GM21447 (cell line): ENCODE measurements at regions not wholly inside any gene's neighbourhood (a gene's known extent, or its start where the extent isn't known, plus 50 kb on each side); places are given as distances from the start of the nearest gene placed in this dataset.
A peak's percentile ranks its signal among the peaks of the same experiment; 100 is the strongest.
"Not testable (repeated sequence)": the region's sequence is repeated elsewhere in the genome, so short reads cannot be mapped to it uniquely, and the experiment has no call there.

Source experiments
- ATAC-seq: cut with Tn5 transposase; IDR thresholded peaks from one replicate; pipeline ENCODE4 v1.9.1; 2021; ENCODE audit not compliant: unreplicated experiment

GRCh38 chr12:94863321-94864035 lies 140.0 kb downstream of the NDUFA12 start:
- no peak for ATAC-seq

DNA sequence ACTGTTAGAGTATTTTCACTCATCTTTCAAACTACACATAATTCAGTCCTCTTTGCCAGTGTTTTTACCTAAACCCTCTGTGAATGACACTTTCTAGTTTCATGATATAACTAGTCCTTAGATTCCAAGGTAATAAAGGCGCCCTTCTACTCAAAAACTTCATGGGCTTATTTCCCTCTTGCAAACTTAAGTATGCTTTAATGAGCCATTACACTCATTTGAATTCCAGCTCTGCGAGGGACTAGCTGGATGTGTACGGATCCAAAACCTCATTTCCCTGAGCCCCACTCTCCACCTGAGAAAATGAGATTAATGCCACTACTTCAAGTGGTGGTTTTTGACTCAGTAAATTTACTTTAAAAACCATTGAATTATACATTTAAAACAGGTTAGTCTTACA lies 141.1 kb downstream of the NDUFA12 start:
- ATAC-seq: no peak

GRCh38 chr12:94856324-94856723 lies 147.2 kb downstream of the NDUFA12 start:
- no peak for ATAC-seq

DNA sequence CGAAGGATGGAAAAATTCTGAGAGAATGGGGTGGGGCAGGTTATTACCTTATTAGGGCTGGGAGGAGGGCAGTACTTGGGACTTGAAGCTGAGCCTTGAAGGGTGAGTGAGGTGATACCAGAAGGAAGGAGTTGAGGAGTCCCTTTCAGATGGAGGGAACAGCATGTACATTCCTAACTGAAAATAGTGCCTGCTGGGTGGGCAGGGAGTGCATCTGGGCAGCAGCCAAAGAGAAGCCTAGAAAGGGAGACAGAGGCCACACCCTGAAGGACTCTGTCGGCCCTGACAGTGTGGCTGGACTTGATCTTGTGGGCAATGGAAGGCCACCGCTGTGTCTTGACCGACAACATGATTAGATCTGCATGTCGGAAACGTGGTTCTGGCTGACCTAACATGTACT lies 147.6 kb downstream of the NDUFA12 start:
- no peak for ATAC-seq

GRCh38 chr12:94851396-94852028 lies 152.0 kb downstream of the NDUFA12 start:
- no peak for ATAC-seq

DNA sequence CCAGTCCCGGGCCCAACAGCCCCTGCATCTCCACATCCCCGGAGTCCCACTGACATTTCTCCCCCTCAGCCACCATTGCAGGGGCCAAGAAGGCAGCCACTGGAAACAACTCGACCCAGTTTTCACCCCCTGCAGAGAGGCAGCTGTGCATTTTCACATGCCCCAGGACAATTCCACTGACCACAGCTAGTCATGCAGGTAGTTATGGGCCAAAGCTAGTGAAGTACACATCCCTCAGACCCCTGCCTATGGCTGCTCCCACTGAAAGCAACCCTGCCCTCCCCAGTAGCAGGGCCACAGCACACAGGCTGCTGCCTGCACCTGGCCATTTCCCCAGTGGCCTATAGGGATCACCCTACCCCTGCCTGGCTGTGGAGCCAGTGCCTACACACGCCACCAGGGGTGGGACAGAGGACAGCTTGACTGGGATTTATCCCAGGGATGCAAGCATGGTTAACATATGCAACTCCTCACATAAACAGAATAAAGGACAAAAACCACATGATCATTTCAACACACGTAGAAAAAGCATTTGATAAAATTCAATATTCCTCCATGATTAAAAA lies 154.0 kb downstream of the NDUFA12 start:
- ATAC-seq: no peak

- no peak for ATAC-seq
Measured at GRCh38 chr12:94848966-94849365, 154.5 kb downstream of the NDUFA12 start.

DNA sequence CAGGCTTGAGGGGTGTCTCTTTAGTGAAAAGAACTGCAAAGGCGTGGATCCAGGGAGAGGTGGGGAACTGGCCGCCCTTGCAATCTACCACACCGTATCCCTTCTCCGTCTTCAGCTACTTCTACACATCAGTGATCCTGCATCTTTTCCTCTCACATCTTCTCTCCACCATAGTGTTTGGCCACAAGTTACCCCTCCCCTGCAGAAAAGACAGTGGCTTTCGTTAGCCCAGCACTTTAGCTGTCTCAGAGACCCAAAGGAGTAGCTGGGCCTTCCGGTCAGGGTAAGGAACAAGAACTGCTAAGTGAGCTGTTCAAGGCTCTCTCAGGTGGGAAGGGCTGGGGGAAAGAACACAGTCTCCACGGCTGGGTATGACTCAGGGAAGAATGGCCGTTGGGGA lies 158.4 kb downstream of the NDUFA12 start:
- ATAC-seq: no peak

DNA sequence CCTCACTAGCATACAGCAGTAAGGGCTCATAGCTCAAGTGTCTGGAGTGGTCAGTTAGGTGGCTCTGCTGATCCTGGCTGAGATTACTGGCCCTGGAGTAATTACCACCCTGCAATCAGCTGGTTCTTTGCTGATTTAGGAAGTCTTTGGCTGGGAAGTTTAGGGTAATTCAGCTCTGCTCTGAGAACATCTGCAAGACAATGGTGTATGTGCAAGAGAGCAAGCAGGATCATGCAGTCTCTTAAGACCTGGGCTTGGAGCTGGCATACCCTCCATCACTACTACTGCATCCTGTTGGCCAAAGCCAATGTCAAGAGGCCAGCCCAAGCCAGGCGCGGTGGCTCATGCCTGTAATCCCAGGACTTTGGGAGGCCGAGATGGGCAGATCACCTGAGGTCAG lies 159.0 kb downstream of the NDUFA12 start:
- ATAC-seq: no peak

DNA sequence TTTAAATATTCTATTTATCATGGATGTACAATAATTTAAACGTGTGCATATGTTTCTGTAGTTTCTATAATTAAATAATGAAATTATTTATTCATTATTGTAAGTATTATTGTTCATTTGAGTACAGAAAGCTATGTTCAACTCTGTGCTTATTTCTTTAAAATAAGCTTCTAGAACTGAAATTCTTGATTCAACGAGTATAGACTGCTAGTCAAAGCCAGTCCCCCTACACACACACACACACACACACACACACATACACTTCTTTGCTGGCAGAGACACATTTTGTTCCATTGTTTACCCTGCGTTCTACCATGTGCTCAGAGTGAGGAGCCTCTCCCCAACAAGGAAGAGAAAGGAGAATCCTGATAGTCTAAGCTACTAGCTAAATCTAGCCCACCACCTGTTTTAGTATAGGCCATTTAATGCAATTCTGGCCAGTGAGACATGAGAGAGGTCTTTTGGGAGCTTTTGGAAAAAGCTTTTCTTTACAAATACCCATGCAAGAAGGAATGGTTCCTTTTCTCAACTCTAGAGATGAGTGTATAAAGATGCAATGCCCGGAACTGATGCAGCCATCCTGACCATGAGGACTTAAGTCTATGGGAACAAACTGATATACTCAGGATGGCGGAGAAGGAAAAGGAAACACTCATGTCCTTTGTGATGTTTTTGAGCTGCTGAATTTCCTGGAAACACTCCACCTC lies 161.4 kb downstream of the NDUFA12 start:
- no peak for ATAC-seq

DNA sequence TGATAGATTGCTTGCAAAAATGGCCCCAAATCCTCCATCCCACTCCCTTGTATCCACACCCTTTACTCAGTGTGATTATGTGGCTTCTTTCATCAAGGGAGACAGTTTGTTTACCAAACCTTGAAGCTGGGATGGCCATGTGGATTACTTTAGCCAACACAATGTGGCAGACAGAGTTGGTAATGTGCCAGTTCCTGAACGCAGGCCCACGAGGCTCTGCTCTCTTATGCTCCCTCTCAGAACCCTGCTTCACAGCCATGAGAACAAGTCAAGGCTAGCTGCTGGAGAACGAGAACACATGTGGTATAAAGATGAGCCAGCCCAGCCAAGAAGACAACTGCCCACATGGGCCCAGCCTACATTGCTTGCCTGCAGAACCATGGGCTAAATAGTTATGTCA lies 162.3 kb downstream of the NDUFA12 start:
- ATAC-seq: no peak

DNA sequence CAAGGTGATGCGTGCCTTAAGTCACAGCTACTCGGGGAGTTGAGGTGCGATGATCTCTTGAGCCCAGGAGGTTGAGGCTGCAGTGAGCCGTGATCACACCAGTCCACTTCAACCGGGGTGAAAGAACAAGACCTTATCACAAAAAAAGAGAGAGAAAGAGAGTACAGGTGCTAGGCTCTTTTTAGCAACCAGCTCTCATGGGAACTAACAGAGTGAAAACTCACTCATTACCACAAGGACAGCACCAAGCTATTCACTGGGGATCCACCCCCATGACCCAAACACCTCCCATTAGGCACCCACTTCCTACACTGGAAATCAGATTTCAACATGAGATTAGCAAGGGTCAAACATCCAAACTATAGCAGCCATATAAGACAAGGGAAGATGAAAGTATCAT lies 164.2 kb downstream of the NDUFA12 start:
- ATAC-seq: peak; percentile 82

GRCh38 chr12:94836952-94837670 lies 166.4 kb downstream of the NDUFA12 start:
- ATAC-seq: not testable (repeated sequence)

DNA sequence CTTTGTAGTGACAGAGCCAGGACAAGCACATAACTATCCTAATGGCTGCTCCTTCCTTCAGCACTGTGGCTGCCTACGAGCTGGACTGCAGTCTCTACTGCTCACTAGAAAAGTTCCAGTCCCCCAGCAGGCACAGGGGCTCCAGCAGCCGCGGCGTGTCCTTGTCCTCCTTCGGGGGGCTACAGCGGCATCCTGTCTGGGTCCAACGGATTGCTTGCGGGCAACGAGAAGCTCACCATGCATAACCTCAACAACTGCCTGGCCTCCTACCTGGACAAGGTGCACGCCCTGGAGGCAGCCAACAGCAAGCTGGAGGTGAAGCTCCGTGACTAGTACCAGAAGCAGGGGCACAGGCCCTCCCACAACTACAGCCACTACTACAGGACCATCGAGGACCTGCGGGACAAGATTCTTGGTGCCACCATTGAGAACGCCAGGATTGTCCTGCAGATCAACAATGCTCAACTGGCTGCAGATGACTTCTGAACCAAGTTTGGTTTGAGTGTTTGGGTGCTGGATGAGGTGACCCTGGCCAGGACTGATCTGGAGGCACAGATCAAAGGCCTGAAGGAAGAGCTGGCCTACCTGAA lies 169.4 kb downstream of the NDUFA12 start:
- no peak for ATAC-seq

DNA sequence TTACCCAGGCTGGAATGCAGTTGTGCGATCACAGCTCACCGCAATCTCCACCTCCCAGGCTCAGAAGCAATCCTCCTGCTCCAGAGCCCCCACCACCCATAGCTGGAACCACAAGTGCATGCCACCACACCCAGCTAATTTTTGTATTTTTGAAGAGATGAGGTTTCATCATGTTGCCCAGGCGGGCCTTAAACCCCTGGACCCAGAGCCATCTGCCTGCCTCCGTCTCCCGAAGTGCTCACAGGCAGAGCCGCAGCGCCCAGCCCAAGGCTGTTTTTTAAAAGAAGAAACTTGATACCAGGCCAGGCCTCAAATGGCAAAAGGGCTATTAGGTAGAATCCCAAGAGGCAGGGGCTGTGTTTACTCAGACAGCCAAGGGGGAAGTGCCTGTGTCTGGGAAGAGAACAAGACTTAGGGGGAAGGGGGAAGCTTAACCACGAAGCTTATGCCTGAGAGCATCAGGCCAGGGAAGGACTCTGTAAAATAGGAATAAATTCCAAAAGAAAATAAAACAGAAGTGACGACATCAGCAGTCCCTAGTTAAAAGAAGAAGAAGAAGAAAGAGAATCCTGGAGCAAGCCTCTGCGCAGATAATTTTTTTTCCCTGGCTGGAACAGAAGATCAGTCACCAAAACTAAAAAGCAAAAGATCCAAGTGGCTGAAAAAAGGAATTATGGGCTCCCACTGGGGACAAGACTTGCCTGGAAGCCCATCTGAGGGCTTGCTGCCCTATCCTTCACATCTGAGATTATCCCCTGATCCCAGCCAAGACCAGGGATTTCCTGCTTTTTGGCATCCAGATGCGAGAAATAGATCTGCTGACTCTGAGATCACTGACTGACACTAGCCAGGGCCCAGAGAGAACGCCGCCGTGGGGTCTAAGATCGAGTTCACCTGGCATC lies 170.5 kb downstream of the NDUFA12 start:
- no peak for ATAC-seq

- no peak for ATAC-seq
Measured at GRCh38 chr12:94832105-94832504, 171.4 kb downstream of the NDUFA12 start.

GRCh38 chr12:94831081-94831751 lies 172.3 kb downstream of the NDUFA12 start:
- ATAC-seq: peak; percentile 86

DNA sequence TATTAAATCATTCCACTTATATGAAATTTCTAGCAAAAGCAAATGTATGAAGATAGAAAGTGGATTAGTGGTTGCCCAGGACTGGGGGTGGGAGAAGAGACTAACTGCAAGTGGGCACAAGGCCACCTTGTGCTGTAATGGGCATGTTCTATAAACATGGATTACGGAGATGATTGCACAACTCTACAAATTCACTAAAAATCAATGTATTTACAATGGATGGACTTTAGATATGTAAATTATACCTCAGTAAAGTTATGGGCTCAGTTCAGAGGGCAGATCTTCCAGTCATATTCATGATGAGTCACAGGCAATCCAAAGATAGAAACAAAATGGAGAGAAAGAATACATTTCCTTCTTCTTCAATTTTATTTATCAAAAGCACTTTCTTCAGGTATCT lies 173.9 kb downstream of the NDUFA12 start:
- no peak for ATAC-seq

- no peak for ATAC-seq
Measured at GRCh38 chr12:94819011-94819410, 168.7 kb upstream of the TMCC3 start.
